GM23338 (cell line): ENCODE measurements at regions not wholly inside any gene's neighbourhood (a gene's known extent, or its start where the extent isn't known, plus 50 kb on each side); places are given as distances from the start of the nearest gene placed in this dataset.

ENCODE experiments used
- CTCF ChIP-seq, 2 experiments: fragments of 200-600 bp in 1 of 2; sonication (generic) in 1 of 2; conservative IDR thresholded peaks; 2 replicates each; pipeline versions ENCODE4 v1.5.1 to v1.6.1; 2016 to 2017; ENCODE audit warnings: antibody characterized with exemption in 2 of 2, low read depth in 2 of 2, mild to moderate bottlenecking in 2 of 2, moderate library complexity in 1 of 2
- EZH2 ChIP-seq: fragments of 200-600 bp; sonication (generic); IDR thresholded peaks from one replicate; pipeline ENCODE4 v1.8.0; 2017; ENCODE audit warnings: antibody characterized with exemption, mild to moderate bottlenecking, low read depth; ENCODE audit not compliant: unreplicated experiment
- NANOG ChIP-seq: IDR thresholded peaks from 2 replicates; pipeline ENCODE4 v1.6.1; 2016; ENCODE audit warnings: antibody characterized with exemption, borderline replicate concordance
- POLR2AphosphoS5 ChIP-seq: IDR thresholded peaks from 2 replicates; pipeline ENCODE4 v1.6.1; 2016; ENCODE audit warnings: antibody characterized with exemption, low read depth
- REST ChIP-seq: IDR thresholded peaks from one replicate; pipeline ENCODE4 v1.6.1; 2018; ENCODE audit warnings: antibody characterized with exemption; ENCODE audit not compliant: unreplicated experiment

GRCh38 chr5:105544300-105544699 is 1981.7 kb upstream of the NUDT12 start:
- no peak for TF ChIP-seq CTCF (conservative IDR thresholded peaks at IDR 0.05; ENCODE audit: low read depth in 2 of 2)
- TF ChIP-seq POLR2AphosphoS5, result no peak
- no peak for TF ChIP-seq REST
- TF ChIP-seq NANOG, result no peak
- TF ChIP-seq EZH2, result no peak
